IMR-90 (cell line): ENCODE measurements at regions not wholly inside any gene's neighbourhood (a gene's known extent, or its start where the extent isn't known, plus 50 kb on each side); places are given as distances from the start of the nearest gene placed in this dataset.
A peak's percentile ranks its signal among the peaks of the same experiment; 100 is the strongest.

Source experiments
- ATAC-seq: fragments of 200-7000 bp; cut with Tn5 transposase; 2 replicates; pipeline ENCODE4 v1.9.1; 2020; ENCODE audit warnings: low read depth, mild to moderate bottlenecking, moderate library complexity
- BruUV-seq: library from RNA; stranded (reverse); fragments of 400-500 nt; replicated peaks from 2 replicates; lab custom pipeline; 2021; lab: Mats Ljungman, UMichigan
- CTCF ChIA-PET: fragments of 300-600 bp; formaldehyde crosslinking; extraction: SDS; loops from one replicate; lab custom pipeline; 2021; ENCODE audit warnings: antibody characterized with exemption; lab: Yijun Ruan, JAX
- POLR2A ChIA-PET: fragments of 300-600 bp; sonication (Branson Sonifier 250); formaldehyde crosslinking; loops from one replicate; lab custom pipeline; 2022; ENCODE audit warnings: antibody characterized with exemption; ENCODE audit not compliant: unreplicated experiment; lab: Charles Lee
- DNase-seq: peaks from one replicate; pipeline ENCODE4 v3.0.0; 2013
- H2AFZ ChIP-seq: replicated peaks from 2 replicates; pipeline ENCODE3; 2013; ENCODE audit warnings: low read length, mild to moderate bottlenecking; ENCODE audit not compliant: poor library complexity
- H2AK5ac ChIP-seq: 2 replicates; pipeline ENCODE4 v1.6.1; 2013; ENCODE audit warnings: low read depth, low read length, inconsistent platforms
- H2AK9ac ChIP-seq: replicated peaks from 2 replicates; pipeline ENCODE3; 2013; ENCODE audit warnings: mild to moderate bottlenecking, low read depth, low read length, moderate library complexity; ENCODE audit not compliant: poor library complexity
- H2BK120ac ChIP-seq: 2 replicates; pipeline ENCODE4 v1.6.1; 2013; ENCODE audit warnings: low read depth, low read length, inconsistent platforms
- H2BK15ac ChIP-seq: 3 replicates; pipeline ENCODE4 v1.6.1; 2013; ENCODE audit warnings: low read depth, low read length, inconsistent platforms
- H2BK20ac ChIP-seq: 2 replicates; pipeline ENCODE4 v1.6.1; 2013; ENCODE audit warnings: low read depth, mild to moderate bottlenecking, inconsistent platforms, low read length, moderate library complexity
- H2BK5ac ChIP-seq: 2 replicates; pipeline ENCODE4 v1.6.1; 2013; ENCODE audit warnings: mild to moderate bottlenecking, low read depth, low read length, inconsistent platforms; ENCODE audit not compliant: poor library complexity, severe bottlenecking
- H3K14ac ChIP-seq: replicated peaks from 2 replicates; pipeline ENCODE4 v1.6.1; 2013; ENCODE audit warnings: low read depth, low read length, inconsistent platforms
- H3K18ac ChIP-seq: 2 replicates; pipeline ENCODE4 v1.6.1; 2013; ENCODE audit warnings: low read depth, low read length, control low read depth
- H3K23ac ChIP-seq: 2 replicates; pipeline ENCODE4 v1.6.1; 2013; ENCODE audit warnings: low read depth, low read length, inconsistent platforms
- H3K27ac ChIP-seq: 2 replicates; pipeline ENCODE4 v1.5.1; 2013; ENCODE audit warnings: mild to moderate bottlenecking, control low read depth, low read length; ENCODE audit not compliant: insufficient read depth
- H3K27me3 ChIP-seq: 2 replicates; pipeline ENCODE4 v1.6.1; 2013; ENCODE audit warnings: low read length; ENCODE audit not compliant: control insufficient read depth, insufficient read depth
- H3K36me3 ChIP-seq: 2 replicates; pipeline ENCODE4 v1.6.1; 2013; ENCODE audit warnings: low read length, mixed read lengths; ENCODE audit not compliant: control insufficient read depth, insufficient read depth
- H3K4ac ChIP-seq: 2 replicates; pipeline ENCODE4 v1.6.1; 2013; ENCODE audit warnings: low read depth, low read length, inconsistent platforms
- H3K4me1 ChIP-seq: 2 replicates; pipeline ENCODE4 v1.6.1; 2013; ENCODE audit warnings: low read length, mixed read lengths; ENCODE audit not compliant: control insufficient read depth, insufficient read depth
- H3K4me2 ChIP-seq: 2 replicates; pipeline ENCODE4 v1.6.1; 2013; ENCODE audit warnings: low read depth, mild to moderate bottlenecking, control low read depth, low read length, moderate library complexity
- H3K4me3 ChIP-seq: 2 replicates; pipeline ENCODE4 v1.5.1; 2013; ENCODE audit warnings: low read depth, mild to moderate bottlenecking, control low read depth, low read length, moderate library complexity; ENCODE audit not compliant: insufficient read depth
- H3K56ac ChIP-seq: 2 replicates; pipeline ENCODE4 v1.6.1; 2013; ENCODE audit warnings: low read length, inconsistent platforms; ENCODE audit not compliant: insufficient read depth; ENCODE audit errors: extremely low read depth
- H3K79me1 ChIP-seq, 2 experiments: 2 replicates each; pipeline ENCODE4 v1.6.1; 2013; ENCODE audit warnings: low read length in 2 of 2, inconsistent platforms in 1 of 2, low read depth in 1 of 2
- H3K9ac ChIP-seq: 2 replicates; pipeline ENCODE4 v1.6.1; 2013; ENCODE audit warnings: low read depth, low read length, control low read depth
- H3K9me1 ChIP-seq: 2 replicates; pipeline ENCODE4 v1.6.1; 2013; ENCODE audit warnings: low read length, inconsistent platforms; ENCODE audit not compliant: insufficient read depth
- H3K9me3 ChIP-seq: 2 replicates; pipeline ENCODE4 v1.6.1; 2013; ENCODE audit warnings: low read length; ENCODE audit not compliant: control insufficient read depth, insufficient read depth
- H4K20me1 ChIP-seq: 2 replicates; pipeline ENCODE4 v1.6.1; 2013; ENCODE audit warnings: low read length, inconsistent platforms; ENCODE audit not compliant: insufficient read depth
- H4K5ac ChIP-seq: 2 replicates; pipeline ENCODE4 v1.6.1; 2013; ENCODE audit warnings: mild to moderate bottlenecking, low read depth, low read length, control low read depth
- H4K8ac ChIP-seq, 2 experiments: 2 replicates each; pipeline ENCODE4 v1.6.1; 2013; ENCODE audit warnings: low read depth in 2 of 2, low read length in 2 of 2, control low read depth in 1 of 2, inconsistent platforms in 1 of 2
- H4K91ac ChIP-seq: 2 replicates; pipeline ENCODE4 v1.6.1; 2013; ENCODE audit warnings: low read depth, low read length, inconsistent platforms; ENCODE audit not compliant: insufficient read depth
- FOS ChIP-seq: fragments of 150-350 bp; IDR thresholded peaks from 2 replicates; pipeline ENCODE4 v1.6.1; 2016; ENCODE audit warnings: low read depth, low read length
- MXI1 ChIP-seq: IDR thresholded peaks from 2 replicates; pipeline ENCODE4 v1.6.1; 2012; ENCODE audit warnings: low read depth, mild to moderate bottlenecking, low read length, moderate library complexity, borderline replicate concordance
- NFE2L2 ChIP-seq: fragments of 150-350 bp; IDR thresholded peaks from 2 replicates; pipeline ENCODE4 v1.6.1; 2016; ENCODE audit warnings: low read depth, mild to moderate bottlenecking, low read length
- RAD21 ChIP-seq: IDR thresholded peaks from 2 replicates; pipeline ENCODE4 v1.6.1; 2012; ENCODE audit warnings: low read length, improper control_type of control experiment
- RCOR1 ChIP-seq: IDR thresholded peaks from 2 replicates; pipeline ENCODE4 v1.6.1; 2012; ENCODE audit warnings: mild to moderate bottlenecking, low read length, improper control_type of control experiment; ENCODE audit not compliant: insufficient replicate concordance
- SMC3 ChIP-seq: fragments of 150-350 bp; IDR thresholded peaks from 2 replicates; pipeline ENCODE4 v1.6.1; 2016; ENCODE audit warnings: low read depth, mild to moderate bottlenecking, antibody characterized with exemption, low read length, moderate library complexity
- WGBS, 2 experiments: methylation state at CpG; one replicate each; pipeline versions ENCODE4 v1.1.5 to v1.1.7; 2013; ENCODE audit warnings: missing lambda C conversion rate in 2 of 2; ENCODE audit not compliant: insufficient read length in 1 of 2; ENCODE audit errors: extremely low coverage in 2 of 2; 5-methylcytosine and 5-hydroxymethylcytosine counted together
- dilution Hi-C: fragments of 300-500 bp; cut with HindIII; formaldehyde crosslinking; loops from one replicate; pipeline ENCODE4 v1.14.3; 2018; ENCODE audit warnings: low sequenced_read_pairs; ENCODE audit not compliant: unreplicated experiment
- in situ Hi-C: fragments of 300-500 bp; cut with MboI; formaldehyde crosslinking; loops from 3 replicates; pipeline ENCODE4 v1.14.3; 2019; ENCODE audit warnings: low sequenced_read_pairs, inconsistent platforms, mixed read lengths
- intact Hi-C: fragments of 100-400 bp; cut with micrococcal nuclease; formaldehyde crosslinking; loops from 2 replicates; pipeline ENCODE4 v1.10.0; 2022
- TF ChIP-seq, protein P1 (sequence below): conservative IDR thresholded peaks from 2 replicates; pipeline ENCODE4 v1.5.1; 2012; ENCODE audit warnings: mild to moderate bottlenecking, low read depth, low read length, improper control_type of control experiment

DNA sequence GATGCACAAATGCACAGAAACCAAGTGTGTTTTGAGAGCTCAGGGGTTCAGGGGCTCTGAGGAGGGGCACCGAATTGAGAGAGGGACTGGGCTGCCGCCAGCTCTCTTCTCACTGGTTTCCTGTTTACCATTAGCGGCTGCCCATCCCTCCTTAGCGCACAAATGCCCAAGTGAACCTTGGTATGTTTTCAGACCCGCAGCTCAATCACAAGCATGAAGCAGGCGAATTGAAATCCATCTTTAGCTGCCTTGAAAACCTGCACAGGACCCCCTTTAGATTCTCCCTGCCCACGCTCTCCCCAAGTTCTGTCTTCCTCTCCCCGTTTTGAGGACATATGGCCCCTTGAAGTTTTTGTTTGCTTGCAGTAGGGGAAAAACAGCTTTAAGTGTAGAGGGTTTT is 61.1 kb upstream of the ACOT11 start:
- Histone ChIP-seq H3K79me1 (no peaks in the 10 kb centered on the region), H3K4me1 (peaks cover 14% of the 10 kb centered on the region), H3K4me3 (no peak overlapping the region), H3K14ac (no peak overlapping the region), H3K4me2 (no peak overlapping the region), H3K36me3 (no peaks in the 10 kb centered on the region), H3K23ac (no peak overlapping the region), H2BK120ac (peak overlapping the region; percentile 1; the same call in 1 of the 2 replicates), H4K91ac (no peak overlapping the region), H2BK5ac (no peak overlapping the region), H3K27ac (no peak overlapping the region), H2AK9ac (no peak overlapping the region), H4K8ac (no peak overlapping the region), H3K18ac (no peak overlapping the region; the same call in 1 of the 2 replicates), H3K9ac (0 out of 2 replicates have a peak overlapping the region, but pooled peaks have one; percentile 42), H3K4ac (no peak overlapping the region), H4K20me1 (no peaks in the 10 kb centered on the region), H3K27me3 (no peaks in the 10 kb centered on the region; the same call in 1 of the 2 replicates), H2AFZ (peak overlapping the region; percentile 55), H3K56ac (no peak overlapping the region), H3K9me3 (no peaks in the 10 kb centered on the region), H2BK20ac (no peak overlapping the region), H2BK15ac (no peak overlapping the region), H3K9me1 (no peaks in the 10 kb centered on the region), H4K5ac (no peak overlapping the region; the same call in 1 of the 2 replicates), H2AK5ac (no peak overlapping the region)
- intact Hi-C loops (loop anchor here (5.0 kb wide), 2 partner anchors 235 to 610 kb away; no protein-coding TSS in a partner anchor), dilution Hi-C loops (no loop called here), in situ Hi-C loops (loop anchor here (5.0 to 25.0 kb wide), 3 partner anchors 80 to 625 kb away; partner anchors contain the start of gene SSBP3)
- no peak for DNase-seq
- no peak for TF ChIP-seq NFE2L2
- TF ChIP-seq, protein P1, sequence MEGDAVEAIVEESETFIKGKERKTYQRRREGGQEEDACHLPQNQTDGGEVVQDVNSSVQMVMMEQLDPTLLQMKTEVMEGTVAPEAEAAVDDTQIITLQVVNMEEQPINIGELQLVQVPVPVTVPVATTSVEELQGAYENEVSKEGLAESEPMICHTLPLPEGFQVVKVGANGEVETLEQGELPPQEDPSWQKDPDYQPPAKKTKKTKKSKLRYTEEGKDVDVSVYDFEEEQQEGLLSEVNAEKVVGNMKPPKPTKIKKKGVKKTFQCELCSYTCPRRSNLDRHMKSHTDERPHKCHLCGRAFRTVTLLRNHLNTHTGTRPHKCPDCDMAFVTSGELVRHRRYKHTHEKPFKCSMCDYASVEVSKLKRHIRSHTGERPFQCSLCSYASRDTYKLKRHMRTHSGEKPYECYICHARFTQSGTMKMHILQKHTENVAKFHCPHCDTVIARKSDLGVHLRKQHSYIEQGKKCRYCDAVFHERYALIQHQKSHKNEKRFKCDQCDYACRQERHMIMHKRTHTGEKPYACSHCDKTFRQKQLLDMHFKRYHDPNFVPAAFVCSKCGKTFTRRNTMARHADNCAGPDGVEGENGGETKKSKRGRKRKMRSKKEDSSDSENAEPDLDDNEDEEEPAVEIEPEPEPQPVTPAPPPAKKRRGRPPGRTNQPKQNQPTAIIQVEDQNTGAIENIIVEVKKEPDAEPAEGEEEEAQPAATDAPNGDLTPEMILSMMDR = no peak
- TF ChIP-seq FOS = no peak
- TF ChIP-seq RAD21 = no peak
- no peak for TF ChIP-seq RCOR1
- no peak for TF ChIP-seq MXI1
- TF ChIP-seq SMC3 = no peak
- WGBS, 2 experiments = 20% methylated on average over 1 of the region's 8 CpGs; no CpG with 5 or more reads in 1 of the 2 experiments
- BruUV-seq = no TSS peak
- no peak for ATAC-seq
- ChIA-PET CTCF (interaction anchor here (0.6 to 1.2 kb wide), 5 partner anchors 26 to 366 kb away, joined by 3 to 7 read pairs (median 3); no protein-coding TSS in a partner anchor), POLR2A (interaction anchor here (0.6 kb wide), 1 partner anchor 374 kb away, joined by 4 read pairs; no protein-coding TSS in a partner anchor)
